HL-60 (cell line): ENCODE measurements at regions not wholly inside any gene's neighbourhood (a gene's known extent, or its start where the extent isn't known, plus 50 kb on each side); places are given as distances from the start of the nearest gene placed in this dataset.

Experiments
- DNase-seq, 2 experiments: peaks; one replicate each; pipeline ENCODE4 v3.0.0-alpha.2; 2010 to 2020; ENCODE audit warnings: low read depth in 1 of 2, low spot score in 1 of 2
- H3K27ac ChIP-seq: fragments of 250-450 bp; sonication (Bioruptor Pico); replicated peaks from 2 replicates; pipeline ENCODE4 v1.5.1; 2020; ENCODE audit warnings: mild to moderate bottlenecking, moderate library complexity
- H3K27me3 ChIP-seq: fragments of 250-450 bp; sonication (Bioruptor Pico); 2 replicates; pipeline ENCODE4 v1.5.1; 2021; ENCODE audit warnings: mild to moderate bottlenecking, moderate library complexity; ENCODE audit not compliant: insufficient read depth, poor library complexity, severe bottlenecking
- H3K4me3 ChIP-seq: replicated peaks from 2 replicates; pipeline ENCODE4 v1.5.1; 2011; ENCODE audit warnings: mild to moderate bottlenecking, control low read depth, low read length; ENCODE audit not compliant: insufficient read depth
- CTCF ChIP-seq: IDR thresholded peaks from one replicate; pipeline ENCODE4 v1.5.1; 2011; ENCODE audit warnings: low read length, control low read depth, inconsistent platforms; ENCODE audit not compliant: insufficient read depth
- GABPA ChIP-seq: IDR thresholded peaks from 2 replicates; pipeline ENCODE4 v1.6.1; 2012; ENCODE audit warnings: low read depth
- POLR2AphosphoS5 ChIP-seq: IDR thresholded peaks from 2 replicates; pipeline ENCODE4 v1.6.1; 2012; ENCODE audit warnings: low read depth
- SPI1 ChIP-seq: IDR thresholded peaks from 2 replicates; pipeline ENCODE4 v1.6.1; 2012; ENCODE audit warnings: low read depth, mild to moderate bottlenecking, borderline replicate concordance
- TF ChIP-seq, protein P1 (sequence below): IDR thresholded peaks from 2 replicates; pipeline ENCODE4 v1.6.1; 2012; ENCODE audit warnings: low read depth; ENCODE audit not compliant: insufficient replicate concordance

GRCh38 chr1:4877426-4877825 lies 223.0 kb downstream of the AJAP1 start:
- no peak for TF ChIP-seq CTCF
- TF ChIP-seq POLR2AphosphoS5 = no peak
- TF ChIP-seq, protein P1, sequence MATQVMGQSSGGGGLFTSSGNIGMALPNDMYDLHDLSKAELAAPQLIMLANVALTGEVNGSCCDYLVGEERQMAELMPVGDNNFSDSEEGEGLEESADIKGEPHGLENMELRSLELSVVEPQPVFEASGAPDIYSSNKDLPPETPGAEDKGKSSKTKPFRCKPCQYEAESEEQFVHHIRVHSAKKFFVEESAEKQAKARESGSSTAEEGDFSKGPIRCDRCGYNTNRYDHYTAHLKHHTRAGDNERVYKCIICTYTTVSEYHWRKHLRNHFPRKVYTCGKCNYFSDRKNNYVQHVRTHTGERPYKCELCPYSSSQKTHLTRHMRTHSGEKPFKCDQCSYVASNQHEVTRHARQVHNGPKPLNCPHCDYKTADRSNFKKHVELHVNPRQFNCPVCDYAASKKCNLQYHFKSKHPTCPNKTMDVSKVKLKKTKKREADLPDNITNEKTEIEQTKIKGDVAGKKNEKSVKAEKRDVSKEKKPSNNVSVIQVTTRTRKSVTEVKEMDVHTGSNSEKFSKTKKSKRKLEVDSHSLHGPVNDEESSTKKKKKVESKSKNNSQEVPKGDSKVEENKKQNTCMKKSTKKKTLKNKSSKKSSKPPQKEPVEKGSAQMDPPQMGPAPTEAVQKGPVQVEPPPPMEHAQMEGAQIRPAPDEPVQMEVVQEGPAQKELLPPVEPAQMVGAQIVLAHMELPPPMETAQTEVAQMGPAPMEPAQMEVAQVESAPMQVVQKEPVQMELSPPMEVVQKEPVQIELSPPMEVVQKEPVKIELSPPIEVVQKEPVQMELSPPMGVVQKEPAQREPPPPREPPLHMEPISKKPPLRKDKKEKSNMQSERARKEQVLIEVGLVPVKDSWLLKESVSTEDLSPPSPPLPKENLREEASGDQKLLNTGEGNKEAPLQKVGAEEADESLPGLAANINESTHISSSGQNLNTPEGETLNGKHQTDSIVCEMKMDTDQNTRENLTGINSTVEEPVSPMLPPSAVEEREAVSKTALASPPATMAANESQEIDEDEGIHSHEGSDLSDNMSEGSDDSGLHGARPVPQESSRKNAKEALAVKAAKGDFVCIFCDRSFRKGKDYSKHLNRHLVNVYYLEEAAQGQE = no peak
- TF ChIP-seq GABPA = no peak
- TF ChIP-seq SPI1 = no peak
- no peak overlapping the region for H3K4me3 ChIP-seq
- H3K27ac ChIP-seq = no peak overlapping the region
- DNase-seq = no peak
- H3K27me3 ChIP-seq = no peaks in the 10 kb centered on the region

- TF ChIP-seq, protein P1 = no peak
- TF ChIP-seq CTCF (no peak), POLR2AphosphoS5 (no peak), GABPA (no peak)
- Histone ChIP-seq H3K27me3 (no peaks in the 10 kb centered on the region), H3K27ac (no peak overlapping the region), H3K4me3 (no peak overlapping the region)
- no peak for DNase-seq
Observed at GRCh38 chr1:4871373-4871772, 217.0 kb downstream of the AJAP1 start.

DNA sequence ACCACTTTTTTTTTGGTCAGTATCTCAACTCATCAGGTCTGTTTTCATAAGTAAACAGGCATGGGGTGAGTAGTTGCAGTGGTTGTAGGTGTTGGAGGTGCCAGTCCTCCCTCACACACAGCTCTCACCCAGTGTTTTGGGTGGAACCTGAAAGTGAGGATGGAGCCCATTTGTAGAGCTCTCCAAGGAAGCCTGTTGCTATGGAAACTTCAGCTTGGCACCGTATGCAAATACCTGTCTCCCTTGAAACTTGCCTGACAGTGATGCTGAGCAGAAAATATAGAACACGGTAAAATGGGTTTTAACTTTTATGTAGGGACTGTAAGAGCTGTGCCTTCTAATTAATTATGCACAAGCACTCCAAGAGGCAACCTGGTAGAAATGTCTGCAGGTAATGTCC lies 214.1 kb downstream of the AJAP1 start:
- Histone ChIP-seq H3K27me3 (no peaks in the 10 kb centered on the region), H3K27ac (no peak overlapping the region), H3K4me3 (no peak overlapping the region)
- no peak for DNase-seq
- no peak for TF ChIP-seq CTCF
- no peak for TF ChIP-seq SPI1
- TF ChIP-seq, protein P1 = no peak
- no peak for TF ChIP-seq POLR2AphosphoS5
- TF ChIP-seq GABPA = no peak
